Liver (tissue), 8 donors: ENCODE measurements at regions not wholly inside any gene's neighbourhood (a gene's known extent, or its start where the extent isn't known, plus 50 kb on each side); places are given as distances from the start of the nearest gene placed in this dataset.

Experiments used
- DNase-seq: peaks from one replicate; pipeline ENCODE4 v3.0.0-alpha.2; 2017; ENCODE audit warnings: low spot score
- H3K27ac ChIP-seq, 2 donors: one replicate each; pipeline ENCODE4 v1.7.0; 2013; ENCODE audit warnings: inconsistent platforms in 2 of 2, low read length in 2 of 2, control low read depth in 1 of 2, low read depth in 1 of 2, mild to moderate bottlenecking in 1 of 2
- H3K27me3 ChIP-seq, 4 donors: one replicate each; pipeline versions ENCODE4 v1.6.1 to v1.7.0; 2013; ENCODE audit warnings: low read length in 3 of 4, inconsistent platforms in 1 of 4, mild to moderate bottlenecking in 1 of 4, moderate library complexity in 1 of 4; ENCODE audit not compliant: control insufficient read depth in 4 of 4, insufficient read depth in 4 of 4
- H3K36me3 ChIP-seq, 4 donors: one replicate each; pipeline versions ENCODE4 v1.6.1 to v1.7.0; 2013; ENCODE audit warnings: low read length in 3 of 4, mild to moderate bottlenecking in 3 of 4, low read depth in 1 of 4, moderate library complexity in 1 of 4; ENCODE audit not compliant: control insufficient read depth in 4 of 4, insufficient read depth in 3 of 4
- H3K4me1 ChIP-seq, 4 donors: one replicate each; pipeline versions ENCODE4 v1.6.1 to v1.7.0; 2013; ENCODE audit warnings: low read length in 3 of 4, mild to moderate bottlenecking in 3 of 4, moderate library complexity in 1 of 4; ENCODE audit not compliant: control insufficient read depth in 4 of 4, insufficient read depth in 4 of 4
- H3K4me3 ChIP-seq, 3 donors: one replicate each; pipeline versions ENCODE4 v1.6.1 to v1.7.0; 2013; ENCODE audit warnings: low read length in 3 of 3, control low read depth in 1 of 3, low read depth in 1 of 3, mild to moderate bottlenecking in 1 of 3
- H3K9ac ChIP-seq, 2 donors: one replicate each; pipeline ENCODE4 v1.7.0; 2013; ENCODE audit warnings: low read length in 2 of 2, mild to moderate bottlenecking in 2 of 2, moderate library complexity in 2 of 2, control low read depth in 1 of 2, low read depth in 1 of 2
- H3K9me3 ChIP-seq, 4 donors: one replicate each; pipeline versions ENCODE4 v1.6.1 to v1.7.0; 2013; ENCODE audit warnings: low read length in 3 of 4; ENCODE audit not compliant: control insufficient read depth in 4 of 4
- FOXA1 ChIP-seq: IDR thresholded peaks from 2 replicates; pipeline ENCODE4 v1.6.1; 2016; ENCODE audit warnings: antibody characterized with exemption
- GABPA ChIP-seq, 2 donors: IDR thresholded peaks in 1 of 2; conservative IDR thresholded peaks in 1 of 2; 2 replicates each; pipeline ENCODE4 v1.6.1; 2016; ENCODE audit warnings: antibody characterized with exemption in 2 of 2, mild to moderate bottlenecking in 1 of 2, moderate library complexity in 1 of 2
- HNF4A ChIP-seq, 2 donors: conservative IDR thresholded peaks; 2 replicates each; pipeline ENCODE4 v1.6.1; 2016; ENCODE audit warnings: antibody characterized with exemption in 2 of 2, mild to moderate bottlenecking in 2 of 2
- HNF4G ChIP-seq: IDR thresholded peaks from 2 replicates; pipeline ENCODE4 v1.6.1; 2016; ENCODE audit warnings: antibody characterized with exemption
- NR2F2 ChIP-seq: IDR thresholded peaks from 2 replicates; pipeline ENCODE4 v1.6.1; 2016; ENCODE audit warnings: antibody characterized with exemption
- RXRA ChIP-seq, 2 donors: IDR thresholded peaks; 2 replicates each; pipeline ENCODE4 v1.6.1; 2017 to 2018; ENCODE audit warnings: antibody characterized with exemption in 2 of 2, mild to moderate bottlenecking in 1 of 2
- SP1 ChIP-seq: IDR thresholded peaks from 2 replicates; pipeline ENCODE4 v1.6.1; 2018; ENCODE audit warnings: antibody characterized with exemption, mild to moderate bottlenecking
- TAF1 ChIP-seq: conservative IDR thresholded peaks from 2 replicates; pipeline ENCODE4 v1.6.1; 2016; ENCODE audit warnings: antibody characterized with exemption, mild to moderate bottlenecking
- YY1 ChIP-seq: IDR thresholded peaks from 2 replicates; pipeline ENCODE4 v1.6.1; 2016; ENCODE audit warnings: antibody characterized with exemption, mild to moderate bottlenecking
- WGBS: extraction: QIAGEN DNeasy Blood & Tissue Kit; methylation state at CpG from one replicate; pipeline ENCODE4 v1.1.7; 2013; 5-methylcytosine and 5-hydroxymethylcytosine counted together
- TF ChIP-seq, protein P1 (sequence below): IDR thresholded peaks from 2 replicates; pipeline ENCODE4 v1.6.1; 2016; ENCODE audit warnings: antibody characterized with exemption, mild to moderate bottlenecking
- TF ChIP-seq, protein P2 (sequence below): IDR thresholded peaks from 2 replicates; pipeline ENCODE4 v1.6.1; 2016; ENCODE audit warnings: antibody characterized with exemption
- TF ChIP-seq, protein P3 (sequence below): fragments of 150-350 bp; IDR thresholded peaks from 2 replicates; pipeline ENCODE4 v1.5.1; 2017; ENCODE audit warnings: improper control_type of control experiment, low read depth, low read length; ENCODE audit not compliant: missing input control
- TF ChIP-seq, protein P4 (sequence below): IDR thresholded peaks from 2 replicates; pipeline ENCODE4 v1.6.1; 2016; ENCODE audit warnings: antibody characterized with exemption
- TF ChIP-seq, protein P5 (sequence below): IDR thresholded peaks from 2 replicates; pipeline ENCODE4 v1.6.1; 2016; ENCODE audit warnings: antibody characterized with exemption
- donor health status: healthy.
- donor health status: healthy.
- donor health status: healthy.
- donor health status: healthy.
- donor health status: healthy.

DNA sequence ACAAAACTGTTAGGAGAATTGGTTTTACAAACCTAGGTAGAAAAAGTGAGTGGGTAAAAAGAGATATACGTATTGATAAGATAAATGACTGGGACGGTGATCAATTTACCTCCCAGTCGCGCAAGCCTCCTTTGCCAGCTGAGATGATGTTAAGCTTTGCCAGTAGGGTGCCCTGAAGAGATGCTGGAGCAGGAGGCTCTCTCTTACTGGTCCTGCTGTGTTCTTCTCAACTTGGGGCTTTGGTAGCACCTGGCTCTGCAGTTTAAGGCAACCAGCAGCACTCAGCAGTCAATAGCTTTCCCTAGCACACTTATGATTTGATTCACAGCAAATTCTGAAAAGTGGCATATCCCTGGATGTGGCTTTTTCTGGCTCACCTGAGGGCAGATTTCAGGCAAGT is 1461.7 kb downstream of the ADGRL3 start:
- Histone ChIP-seq H3K27me3 (no peaks in the 10 kb centered on the region), H3K9me3 (no peaks in the 10 kb centered on the region), H3K4me1 (no peaks in the 10 kb centered on the region), H3K4me3 (no peak overlapping the region), H3K9ac (no peak overlapping the region), H3K36me3 (no peaks in the 10 kb centered on the region), H3K27ac (no peak overlapping the region)
- TF ChIP-seq, protein P1, sequence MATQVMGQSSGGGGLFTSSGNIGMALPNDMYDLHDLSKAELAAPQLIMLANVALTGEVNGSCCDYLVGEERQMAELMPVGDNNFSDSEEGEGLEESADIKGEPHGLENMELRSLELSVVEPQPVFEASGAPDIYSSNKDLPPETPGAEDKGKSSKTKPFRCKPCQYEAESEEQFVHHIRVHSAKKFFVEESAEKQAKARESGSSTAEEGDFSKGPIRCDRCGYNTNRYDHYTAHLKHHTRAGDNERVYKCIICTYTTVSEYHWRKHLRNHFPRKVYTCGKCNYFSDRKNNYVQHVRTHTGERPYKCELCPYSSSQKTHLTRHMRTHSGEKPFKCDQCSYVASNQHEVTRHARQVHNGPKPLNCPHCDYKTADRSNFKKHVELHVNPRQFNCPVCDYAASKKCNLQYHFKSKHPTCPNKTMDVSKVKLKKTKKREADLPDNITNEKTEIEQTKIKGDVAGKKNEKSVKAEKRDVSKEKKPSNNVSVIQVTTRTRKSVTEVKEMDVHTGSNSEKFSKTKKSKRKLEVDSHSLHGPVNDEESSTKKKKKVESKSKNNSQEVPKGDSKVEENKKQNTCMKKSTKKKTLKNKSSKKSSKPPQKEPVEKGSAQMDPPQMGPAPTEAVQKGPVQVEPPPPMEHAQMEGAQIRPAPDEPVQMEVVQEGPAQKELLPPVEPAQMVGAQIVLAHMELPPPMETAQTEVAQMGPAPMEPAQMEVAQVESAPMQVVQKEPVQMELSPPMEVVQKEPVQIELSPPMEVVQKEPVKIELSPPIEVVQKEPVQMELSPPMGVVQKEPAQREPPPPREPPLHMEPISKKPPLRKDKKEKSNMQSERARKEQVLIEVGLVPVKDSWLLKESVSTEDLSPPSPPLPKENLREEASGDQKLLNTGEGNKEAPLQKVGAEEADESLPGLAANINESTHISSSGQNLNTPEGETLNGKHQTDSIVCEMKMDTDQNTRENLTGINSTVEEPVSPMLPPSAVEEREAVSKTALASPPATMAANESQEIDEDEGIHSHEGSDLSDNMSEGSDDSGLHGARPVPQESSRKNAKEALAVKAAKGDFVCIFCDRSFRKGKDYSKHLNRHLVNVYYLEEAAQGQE: no peak
- TF ChIP-seq HNF4A (conservative IDR thresholded peaks at IDR 0.05) (no peak), HNF4G (no peak), FOXA1 (no peak), RXRA (IDR thresholded peaks at IDR 0.05) (no peak), NR2F2 (no peak), TAF1 (no peak)
- TF ChIP-seq, protein P2, sequence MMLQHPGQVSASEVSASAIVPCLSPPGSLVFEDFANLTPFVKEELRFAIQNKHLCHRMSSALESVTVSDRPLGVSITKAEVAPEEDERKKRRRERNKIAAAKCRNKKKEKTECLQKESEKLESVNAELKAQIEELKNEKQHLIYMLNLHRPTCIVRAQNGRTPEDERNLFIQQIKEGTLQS: no peak
- TF ChIP-seq, protein P3, sequence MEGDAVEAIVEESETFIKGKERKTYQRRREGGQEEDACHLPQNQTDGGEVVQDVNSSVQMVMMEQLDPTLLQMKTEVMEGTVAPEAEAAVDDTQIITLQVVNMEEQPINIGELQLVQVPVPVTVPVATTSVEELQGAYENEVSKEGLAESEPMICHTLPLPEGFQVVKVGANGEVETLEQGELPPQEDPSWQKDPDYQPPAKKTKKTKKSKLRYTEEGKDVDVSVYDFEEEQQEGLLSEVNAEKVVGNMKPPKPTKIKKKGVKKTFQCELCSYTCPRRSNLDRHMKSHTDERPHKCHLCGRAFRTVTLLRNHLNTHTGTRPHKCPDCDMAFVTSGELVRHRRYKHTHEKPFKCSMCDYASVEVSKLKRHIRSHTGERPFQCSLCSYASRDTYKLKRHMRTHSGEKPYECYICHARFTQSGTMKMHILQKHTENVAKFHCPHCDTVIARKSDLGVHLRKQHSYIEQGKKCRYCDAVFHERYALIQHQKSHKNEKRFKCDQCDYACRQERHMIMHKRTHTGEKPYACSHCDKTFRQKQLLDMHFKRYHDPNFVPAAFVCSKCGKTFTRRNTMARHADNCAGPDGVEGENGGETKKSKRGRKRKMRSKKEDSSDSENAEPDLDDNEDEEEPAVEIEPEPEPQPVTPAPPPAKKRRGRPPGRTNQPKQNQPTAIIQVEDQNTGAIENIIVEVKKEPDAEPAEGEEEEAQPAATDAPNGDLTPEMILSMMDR: no peak
- DNase-seq: no peak
- 69% methylated on average over 4 of the region's 4 CpGs for WGBS

DNA sequence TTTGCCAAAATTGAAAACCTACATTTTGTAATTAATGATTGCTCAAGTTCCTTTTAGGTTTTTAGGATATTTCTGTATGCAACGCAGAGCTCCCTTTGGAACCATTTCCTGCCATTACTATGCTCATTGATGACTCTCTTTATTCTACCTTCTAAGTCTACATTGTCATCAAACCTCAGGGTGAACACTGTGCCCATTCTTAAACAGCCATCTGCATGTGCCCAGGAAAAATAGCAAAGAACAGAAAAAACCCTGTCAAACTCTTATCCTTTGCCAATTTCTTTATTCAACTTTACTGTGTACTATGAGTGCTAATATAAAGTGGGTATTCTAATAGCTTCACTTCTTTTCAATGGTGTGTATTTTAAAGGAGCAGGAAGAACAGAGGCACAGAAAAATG is 1455.9 kb downstream of the ADGRL3 start:
- Histone ChIP-seq H3K4me3 (no peak overlapping the region), H3K9me3 (no peaks in the 10 kb centered on the region), H3K4me1 (no peaks in the 10 kb centered on the region), H3K27ac (no peak overlapping the region), H3K27me3 (no peaks in the 10 kb centered on the region), H3K36me3 (no peaks in the 10 kb centered on the region), H3K9ac (no peak overlapping the region)
- TF ChIP-seq, protein P2: no peak
- TF ChIP-seq YY1: no peak
- TF ChIP-seq RXRA (IDR thresholded peaks at IDR 0.05): no peak
- TF ChIP-seq, protein P1: no peak
- TF ChIP-seq, protein P4, sequence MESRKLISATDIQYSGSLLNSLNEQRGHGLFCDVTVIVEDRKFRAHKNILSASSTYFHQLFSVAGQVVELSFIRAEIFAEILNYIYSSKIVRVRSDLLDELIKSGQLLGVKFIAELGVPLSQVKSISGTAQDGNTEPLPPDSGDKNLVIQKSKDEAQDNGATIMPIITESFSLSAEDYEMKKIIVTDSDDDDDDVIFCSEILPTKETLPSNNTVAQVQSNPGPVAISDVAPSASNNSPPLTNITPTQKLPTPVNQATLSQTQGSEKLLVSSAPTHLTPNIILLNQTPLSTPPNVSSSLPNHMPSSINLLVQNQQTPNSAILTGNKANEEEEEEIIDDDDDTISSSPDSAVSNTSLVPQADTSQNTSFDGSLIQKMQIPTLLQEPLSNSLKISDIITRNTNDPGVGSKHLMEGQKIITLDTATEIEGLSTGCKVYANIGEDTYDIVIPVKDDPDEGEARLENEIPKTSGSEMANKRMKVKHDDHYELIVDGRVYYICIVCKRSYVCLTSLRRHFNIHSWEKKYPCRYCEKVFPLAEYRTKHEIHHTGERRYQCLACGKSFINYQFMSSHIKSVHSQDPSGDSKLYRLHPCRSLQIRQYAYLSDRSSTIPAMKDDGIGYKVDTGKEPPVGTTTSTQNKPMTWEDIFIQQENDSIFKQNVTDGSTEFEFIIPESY: no peak
- no peak for TF ChIP-seq GABPA (IDR thresholded peaks at IDR 0.05 in 1 of 2, conservative IDR thresholded peaks at IDR 0.05 in 1 of 2)
- TF ChIP-seq, protein P5, sequence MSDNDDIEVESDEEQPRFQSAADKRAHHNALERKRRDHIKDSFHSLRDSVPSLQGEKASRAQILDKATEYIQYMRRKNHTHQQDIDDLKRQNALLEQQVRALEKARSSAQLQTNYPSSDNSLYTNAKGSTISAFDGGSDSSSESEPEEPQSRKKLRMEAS: no peak
- no peak for TF ChIP-seq HNF4A (conservative IDR thresholded peaks at IDR 0.05)
- TF ChIP-seq SP1: no peak
- TF ChIP-seq, protein P3: no peak
- no peak for TF ChIP-seq FOXA1
- DNase-seq: no peak
- 80% methylated on average over 1 of the region's 1 CpG for WGBS
